Heart left ventricle (tissue), 16 donors: ENCODE measurements at regions not wholly inside any gene's neighbourhood (a gene's known extent, or its start where the extent isn't known, plus 50 kb on each side); places are given as distances from the start of the nearest gene placed in this dataset.

Source experiments
- ATAC-seq, 4 donors: fragments of 200-7000 bp; cut with Tn5 transposase; one replicate each; pipeline ENCODE4 v1.9.1; 2020 to 2022; ENCODE audit warnings: moderate library complexity in 4 of 4, mild to moderate bottlenecking in 3 of 4, moderate number of reproducible peaks in 1 of 4
- DNase-seq, 5 donors: peaks; one replicate each; pipeline ENCODE4 v3.0.0-alpha.2; 2020
- H3K27ac ChIP-seq, 12 donors: fragments of 200-600 bp; sonication (generic) in 4 of 12; one replicate each; pipeline versions ENCODE4 v1.5.0 to v1.8.0; 2016 to 2022; ENCODE audit warnings: mild to moderate bottlenecking in 2 of 12
- H3K27me3 ChIP-seq, 9 donors: fragments of 200-600 bp; sonication (generic) in 2 of 9; one replicate each; pipeline versions ENCODE4 v1.5.1 to v1.8.0; 2016 to 2022; ENCODE audit warnings: mild to moderate bottlenecking in 3 of 9
- H3K36me3 ChIP-seq, 9 donors: fragments of 200-600 bp; sonication (generic) in 2 of 9; one replicate each; pipeline versions ENCODE4 v1.5.0 to v1.8.0; 2018 to 2022; ENCODE audit warnings: mild to moderate bottlenecking in 2 of 9
- H3K4me1 ChIP-seq, 12 donors: fragments of 200-600 bp; sonication (generic) in 4 of 12; one replicate each; pipeline versions ENCODE4 v1.5.0 to v1.8.0; 2016 to 2022; ENCODE audit warnings: mild to moderate bottlenecking in 3 of 12
- H3K4me3 ChIP-seq, 12 donors: fragments of 200-600 bp; sonication (generic) in 4 of 12; one replicate each; pipeline versions ENCODE4 v1.5.0 to v1.8.0; 2017 to 2022; ENCODE audit warnings: mild to moderate bottlenecking in 9 of 12, moderate library complexity in 4 of 12
- H3K9me3 ChIP-seq, 12 donors: fragments of 200-600 bp; sonication (generic) in 4 of 12; one replicate each; pipeline versions ENCODE4 v1.5.0 to v1.8.0; 2016 to 2022; ENCODE audit warnings: mild to moderate bottlenecking in 1 of 12
- CTCF ChIP-seq, 12 donors: fragments of 200-600 bp; sonication (generic) in 4 of 12; IDR thresholded peaks; one replicate each; pipeline versions ENCODE4 v1.5.0 to v1.8.0; 2018 to 2022; ENCODE audit warnings: antibody characterized with exemption in 12 of 12, mild to moderate bottlenecking in 5 of 12
- POLR2A ChIP-seq, 2 donors: fragments of 450-650 bp; IDR thresholded peaks; one replicate each; pipeline ENCODE4 v1.6.1; 2017; ENCODE audit warnings: antibody characterized with exemption in 2 of 2, mild to moderate bottlenecking in 2 of 2, moderate library complexity in 2 of 2
- WGBS, 4 donors: extraction: QIAGEN DNeasy Blood & Tissue Kit in 2 of 4; methylation state at CpG; one replicate each; pipeline versions ENCODE4 v1.1.5 to v1.1.7; 2013 to 2018; 5-methylcytosine and 5-hydroxymethylcytosine counted together
- intact Hi-C, 10 donors: fragments of 100-400 bp; cut with DNase I; formaldehyde crosslinking; loops; one replicate each; pipeline versions ENCODE4 v1.11.1 to v1.14.2; 2022
- donor health status: ischemic (EF 13 %, LVEDD 7.1; RV severe dilation, severe dysfunction).
- donor health status: healthy with polysubstance abuse.
- donor health status: DM: no; HTN: yes; CAD: no.
- donor health status: DM: no; HTN: no; CAD: no.
- donor health status: ischemic (EF 25% LVEDD 6.9; RV normal size, moderate dysfunction).
- donor health status: ischemic (EF 25% LVEDD 5.7; RV mildly dilated, moderate dysfunction).
- donor health status: healthy.
- donor health status: DM: yes; HTN: yes; CAD: no.
- donor health status: ischemic (EF 35%, LVEDD 5.7; RV mildly dilated, moderate dysfunction).
- donor health status: nonischemic (EF 11% LVEDD 7.7; RV severe dilation, severe dysfunction).
- donor health status: DM: yes; HTN: yes; CAD: no.
- donor health status: PGD.
- donor health status: ischemic (EF 29% LVEDD 5.4; RV normal size, mild dysfunction).
- donor health status: nonischemic (EF 23%, LVEDD 6.1; RV moderate dilation, normal function).

- H3K27ac ChIP-seq = no peak overlapping the region
- H3K4me1 ChIP-seq = no peaks in the 10 kb centered on the region
- 90 to 95% (median 92%) methylated on average over 3 of the region's 3 CpGs for WGBS, 4 donors
- no peak overlapping the region for H3K4me3 ChIP-seq
- DNase-seq (no peak), ATAC-seq (no peak)
- H3K9me3 ChIP-seq = peaks cover 0 to 3% (median 0%) of the 10 kb centered on the region in 12 donors
- no peak for TF ChIP-seq POLR2A (IDR thresholded peaks at IDR 0.05)
- TF ChIP-seq CTCF (IDR thresholded peaks at IDR 0.05) = no peak
- peaks cover 0 to 7% (median 0%) of the 10 kb centered on the region in 9 donors for H3K27me3 ChIP-seq
- intact Hi-C loops = no loop called here
- H3K36me3 ChIP-seq = no peaks in the 10 kb centered on the region
Measured at GRCh38 chr11:131279654-131280384, 90.6 kb upstream of the NTM start.

- no peaks in the 10 kb centered on the region for H3K4me1 ChIP-seq
- H3K36me3 ChIP-seq = no peaks in the 10 kb centered on the region
- H3K27ac ChIP-seq = no peak overlapping the region
- H3K27me3 ChIP-seq = peaks cover 0 to 6% (median 0%) of the 10 kb centered on the region in 9 donors
- intact Hi-C loops = no loop called here
- TF ChIP-seq CTCF (IDR thresholded peaks at IDR 0.05) (no peak), POLR2A (IDR thresholded peaks at IDR 0.05) (no peak)
- H3K9me3 ChIP-seq = peaks cover 0 to 3% (median 0%) of the 10 kb centered on the region in 12 donors
- ATAC-seq (no peak), DNase-seq (no peak)
- 67 to 84% (median 79%) methylated on average over 3 of the region's 3 CpGs for WGBS, 4 donors
- no peak overlapping the region for H3K4me3 ChIP-seq
Measured at GRCh38 chr11:131281316-131281715, 89.1 kb upstream of the NTM start.

GRCh38 chr11:131284041-131284440 lies 86.4 kb upstream of the NTM start:
- Histone ChIP-seq H3K27me3 (no peaks in the 10 kb centered on the region), H3K4me3 (no peak overlapping the region), H3K36me3 (no peaks in the 10 kb centered on the region), H3K4me1 (no peaks in the 10 kb centered on the region), H3K27ac (no peak overlapping the region), H3K9me3 (peaks cover 0 to 3% (median 0%) of the 10 kb centered on the region in 12 donors)
- 79 to 84% (median 83%) methylated on average over 6 of the region's 6 CpGs for WGBS, 4 donors
- intact Hi-C loops = no loop called here
- ATAC-seq = no peak
- TF ChIP-seq POLR2A (IDR thresholded peaks at IDR 0.05) = no peak
- TF ChIP-seq CTCF (IDR thresholded peaks at IDR 0.05) = no peak
- DNase-seq = no peak

- Histone ChIP-seq H3K27ac (no peak overlapping the region), H3K4me3 (no peak overlapping the region), H3K27me3 (peaks cover 0 to 8% (median 0%) of the 10 kb centered on the region in 9 donors), H3K9me3 (peaks cover 0 to 5% (median 0%) of the 10 kb centered on the region in 12 donors), H3K4me1 (no peaks in the 10 kb centered on the region), H3K36me3 (no peaks in the 10 kb centered on the region)
- WGBS, 4 donors = 80 to 85% (median 84%) methylated on average over 5 of the region's 5 CpGs
- intact Hi-C loops = no loop called here
- TF ChIP-seq CTCF (IDR thresholded peaks at IDR 0.05) (no peak), POLR2A (IDR thresholded peaks at IDR 0.05) (no peak)
- ATAC-seq (no peak), DNase-seq (no peak)
Measured at GRCh38 chr11:131288521-131289091, 81.8 kb upstream of the NTM start.
